ENCODE measurements at regions not wholly inside any gene's neighbourhood (a gene's known extent, or its start where the extent isn't known, plus 50 kb on each side); places are given as distances from the start of the nearest gene placed in this dataset.

- H3K9me3 ChIP-seq (ENCODE audit: control insufficient read depth, insufficient read depth, low read length) = no peaks in the 10 kb centered on the region
- H3K27me3 ChIP-seq (ENCODE audit: control insufficient read depth, insufficient read depth, low read length) = no peaks in the 10 kb centered on the region
- ChIA-PET POLR2A (no interaction called here), CTCF (no interaction called here)
- H3K27ac ChIP-seq (ENCODE audit: low read depth, low read length) = no peak overlapping the region
- TF ChIP-seq CTCF (IDR thresholded peaks at IDR 0.05; ENCODE audit: low read depth, low read length) = no peak
- no peak overlapping the region for H3K4me3 ChIP-seq (ENCODE audit: low read depth, low read length)
- DNase-seq (ENCODE audit: low read depth, low spot score) = no peak
Observed at GRCh38 chr2:128635361-128635900, 316.8 kb upstream of the HS6ST1 start.

GRCh38 chr2:128636802-128637147 is 318.1 kb upstream of the HS6ST1 start:
- H3K27ac ChIP-seq (ENCODE audit: low read depth, low read length) = no peak overlapping the region
- no peak overlapping the region for H3K4me3 ChIP-seq (ENCODE audit: low read depth, low read length)
- ChIA-PET POLR2A (no interaction called here), CTCF (no interaction called here)
- DNase-seq (ENCODE audit: low read depth, low spot score) = no peak
- H3K9me3 ChIP-seq (ENCODE audit: control insufficient read depth, insufficient read depth, low read length) = no peaks in the 10 kb centered on the region; the same call in 1 of the 2 replicates
- H3K27me3 ChIP-seq (ENCODE audit: control insufficient read depth, insufficient read depth, low read length) = peaks cover 3% of the 10 kb centered on the region
- TF ChIP-seq CTCF (IDR thresholded peaks at IDR 0.05; ENCODE audit: low read depth, low read length) = no peak

- Histone ChIP-seq H3K27ac (ENCODE audit: low read depth, low read length) (no peak overlapping the region), H3K27me3 (ENCODE audit: control insufficient read depth, insufficient read depth, low read length) (peaks cover 4% of the 10 kb centered on the region), H3K9me3 (ENCODE audit: control insufficient read depth, insufficient read depth, low read length) (no peaks in the 10 kb centered on the region; the same call in 1 of the 2 replicates), H3K4me3 (ENCODE audit: low read depth, low read length) (no peak overlapping the region)
- ChIA-PET POLR2A (no interaction called here), CTCF (no interaction called here)
- DNase-seq (ENCODE audit: low read depth, low spot score) = no peak
- TF ChIP-seq CTCF (IDR thresholded peaks at IDR 0.05; ENCODE audit: low read depth, low read length) = no peak
Observed at GRCh38 chr2:128637481-128638155, 318.9 kb upstream of the HS6ST1 start.

- CTCF ChIA-PET = no interaction called here
- DNase-seq (ENCODE audit: low read depth, low spot score) = no peak
- Histone ChIP-seq H3K27ac (ENCODE audit: low read depth, low read length) (no peak overlapping the region), H3K4me3 (ENCODE audit: low read depth, low read length) (no peak overlapping the region), H3K9me3 (ENCODE audit: control insufficient read depth, insufficient read depth, low read length) (no peaks in the 10 kb centered on the region; the same call in 1 of the 2 replicates), H3K27me3 (ENCODE audit: control insufficient read depth, insufficient read depth, low read length) (peaks cover 4% of the 10 kb centered on the region)
- POLR2A ChIA-PET = no interaction called here
- no peak for TF ChIP-seq CTCF (IDR thresholded peaks at IDR 0.05; ENCODE audit: low read depth, low read length)
Observed at GRCh38 chr2:128638341-128639119, 319.9 kb upstream of the HS6ST1 start.

GRCh38 chr2:128639120-128639477 is 320.4 kb upstream of the HS6ST1 start:
- ChIA-PET CTCF (no interaction called here), POLR2A (no interaction called here)
- no peak overlapping the region for H3K27ac ChIP-seq (ENCODE audit: low read depth, low read length)

More at GRCh38 chr2:128639120-128639477, 320.4 kb upstream of the HS6ST1 start:
- Histone ChIP-seq H3K9me3 (ENCODE audit: control insufficient read depth, insufficient read depth, low read length) (no peaks in the 10 kb centered on the region; the same call in 1 of the 2 replicates), H3K4me3 (ENCODE audit: low read depth, low read length) (no peak overlapping the region), H3K27me3 (ENCODE audit: control insufficient read depth, insufficient read depth, low read length) (peaks cover 4% of the 10 kb centered on the region)
- no peak for TF ChIP-seq CTCF (IDR thresholded peaks at IDR 0.05; ENCODE audit: low read depth, low read length)
- DNase-seq (ENCODE audit: low read depth, low spot score) = no peak

Measured in AG04450 (cell line).